GM18907 (cell line): ENCODE measurements at regions not wholly inside any gene's neighbourhood (a gene's known extent, or its start where the extent isn't known, plus 50 kb on each side); places are given as distances from the start of the nearest gene placed in this dataset.
"Not testable (repeated sequence)": the region's sequence is repeated elsewhere in the genome, so short reads cannot be mapped to it uniquely, and the experiment has no call there.

Experiments
- ATAC-seq: cut with Tn5 transposase; IDR thresholded peaks from one replicate; pipeline ENCODE4 v1.9.1; 2021; ENCODE audit warnings: mild to moderate bottlenecking, moderate library complexity; ENCODE audit not compliant: unreplicated experiment

GRCh38 chr9:88831713-88832407 is 159.4 kb upstream of the S1PR3 start:
- no peak for ATAC-seq

GRCh38 chr9:88833946-88834345 is 157.3 kb upstream of the S1PR3 start:
- no peak for ATAC-seq

DNA sequence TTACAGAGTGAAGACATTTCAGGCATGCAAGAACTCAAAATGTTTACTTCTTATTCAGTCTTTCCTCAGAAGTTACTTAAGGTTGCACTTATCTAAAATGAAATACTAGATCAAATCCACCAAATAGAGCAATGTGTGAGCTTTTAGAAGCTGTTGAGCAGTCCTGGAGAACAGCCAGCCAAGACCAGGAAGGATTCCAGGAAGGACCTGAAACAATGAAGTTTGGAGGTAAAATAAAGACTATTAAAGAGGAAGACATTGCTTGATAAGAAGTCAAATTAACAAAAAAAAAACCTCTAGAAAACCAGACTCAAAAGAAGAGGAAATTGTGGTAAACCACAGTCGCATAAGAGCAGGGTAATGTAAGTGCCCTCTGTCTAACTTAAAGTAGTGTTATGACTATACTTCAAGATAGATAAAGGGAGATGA is 156.2 kb upstream of the S1PR3 start:
- ATAC-seq, result peak; percentile 92

DNA sequence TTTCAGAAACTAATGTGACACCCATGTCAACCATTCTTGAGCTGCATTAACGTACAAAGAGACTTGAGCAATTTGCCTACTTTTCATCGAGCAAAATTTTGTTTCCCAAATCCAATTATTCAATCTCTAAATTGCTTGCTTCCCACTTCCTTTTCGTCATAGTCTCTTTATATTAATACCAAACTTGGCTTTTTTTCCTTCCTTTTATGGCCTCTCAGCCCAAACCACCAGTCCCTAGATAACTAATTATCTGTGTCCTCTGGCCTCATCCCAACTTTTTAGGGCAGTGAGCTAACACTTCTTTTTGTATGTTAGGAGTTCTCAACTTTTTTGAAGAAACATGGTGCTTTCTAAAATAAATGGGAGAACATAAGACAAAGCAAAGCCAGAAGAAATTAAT is 155.5 kb upstream of the S1PR3 start:
- no peak for ATAC-seq

DNA sequence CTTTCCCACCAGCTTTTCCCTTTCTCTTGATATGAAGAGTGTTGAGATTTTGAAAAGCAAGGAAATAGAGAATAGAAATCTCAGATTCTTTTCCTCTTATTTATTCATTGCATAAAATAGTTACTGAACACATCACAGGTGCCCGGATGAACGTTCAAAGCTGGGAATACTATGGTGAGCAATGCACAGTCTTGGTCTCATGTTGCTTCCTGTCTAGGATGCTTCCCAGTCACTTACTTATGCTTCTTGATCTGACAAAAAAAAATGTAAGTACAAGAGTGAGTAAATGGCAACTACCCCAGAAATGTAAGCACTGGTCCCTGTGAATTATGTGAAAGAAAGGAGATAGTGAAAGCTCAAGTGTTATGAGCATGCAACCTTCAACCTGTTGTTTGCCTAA is 153.5 kb upstream of the S1PR3 start:
- no peak for ATAC-seq

DNA sequence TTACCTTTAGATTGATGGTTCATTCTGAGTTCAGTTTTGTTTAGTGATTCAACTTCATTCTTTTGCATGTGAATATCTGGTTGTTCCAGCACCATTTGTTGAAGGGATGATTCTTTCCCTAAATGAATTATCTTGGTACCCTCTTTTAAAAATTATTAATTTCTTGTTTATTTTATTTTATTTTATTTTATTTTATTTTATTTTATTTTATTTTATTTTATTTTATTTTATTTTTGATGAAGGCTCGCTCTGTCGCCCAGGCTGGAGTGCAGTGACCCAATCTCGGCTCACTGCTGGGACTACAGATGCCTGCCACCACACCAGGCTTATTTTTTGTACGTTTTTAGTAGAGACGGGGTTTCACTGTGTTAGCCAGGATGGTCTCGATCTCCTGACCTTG is 141.4 kb upstream of the S1PR3 start:
- not testable (repeated sequence) for ATAC-seq

- ATAC-seq, result no peak
Observed at GRCh38 chr9:88852794-88853193, 138.5 kb upstream of the S1PR3 start.

- ATAC-seq, result no peak
Observed at GRCh38 chr9:88870627-88871026, 120.6 kb upstream of the S1PR3 start.

DNA sequence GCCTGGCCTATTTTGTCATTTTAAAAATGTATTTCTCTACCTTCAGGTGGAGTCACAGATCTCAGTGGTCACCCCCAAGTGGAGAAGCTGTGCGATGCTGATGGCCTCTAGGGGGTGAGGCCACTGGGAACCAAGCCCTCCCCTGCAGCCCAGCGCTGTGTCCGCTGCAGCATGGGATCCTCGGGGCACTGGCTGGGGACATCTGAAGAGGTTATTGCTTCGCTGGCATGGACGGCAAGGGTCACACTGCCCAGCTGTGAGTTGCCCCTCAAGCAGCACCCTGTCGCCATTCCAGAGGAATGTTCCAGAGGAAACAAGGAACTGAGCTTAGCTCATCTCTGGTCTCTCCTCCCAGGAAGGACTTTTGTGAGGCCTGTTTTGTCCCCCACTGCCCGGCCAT is 119.6 kb upstream of the S1PR3 start:
- ATAC-seq, result no peak

DNA sequence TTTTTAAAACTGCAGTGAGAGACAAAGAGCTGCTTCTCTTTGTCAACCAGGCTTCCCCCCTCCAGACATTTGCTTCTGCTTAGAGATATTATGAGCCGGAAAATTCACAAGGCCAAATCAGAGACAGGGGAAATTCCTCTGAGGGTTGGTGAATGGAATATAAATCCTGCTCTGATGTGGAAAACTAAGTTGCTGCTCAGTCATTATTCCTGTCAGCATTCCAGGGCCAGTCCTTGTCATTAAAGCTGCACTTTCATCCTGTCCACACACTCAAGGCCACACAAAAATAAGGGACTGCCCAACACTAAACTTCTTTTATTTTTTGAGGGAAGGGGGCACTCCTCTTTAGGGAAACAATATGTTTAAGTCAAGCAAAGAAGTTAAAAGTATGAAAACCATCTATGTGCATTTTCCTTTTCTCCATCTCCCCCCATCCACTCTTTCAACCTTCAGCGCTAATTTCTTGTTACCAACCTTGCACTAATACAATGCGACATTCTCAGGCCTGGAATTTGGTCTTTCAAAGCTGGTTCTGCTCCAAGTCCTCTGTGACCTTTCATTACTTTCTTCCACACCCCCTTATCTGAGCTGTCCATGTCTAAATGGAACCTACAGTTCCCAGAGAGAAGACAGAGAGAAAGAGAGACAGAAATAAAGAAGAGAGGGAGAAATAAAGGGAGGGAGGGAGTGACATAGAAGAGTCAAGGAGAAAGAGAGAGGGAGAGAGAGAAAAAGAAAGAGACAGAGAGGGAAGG is 118.9 kb upstream of the S1PR3 start:
- no peak for ATAC-seq

DNA sequence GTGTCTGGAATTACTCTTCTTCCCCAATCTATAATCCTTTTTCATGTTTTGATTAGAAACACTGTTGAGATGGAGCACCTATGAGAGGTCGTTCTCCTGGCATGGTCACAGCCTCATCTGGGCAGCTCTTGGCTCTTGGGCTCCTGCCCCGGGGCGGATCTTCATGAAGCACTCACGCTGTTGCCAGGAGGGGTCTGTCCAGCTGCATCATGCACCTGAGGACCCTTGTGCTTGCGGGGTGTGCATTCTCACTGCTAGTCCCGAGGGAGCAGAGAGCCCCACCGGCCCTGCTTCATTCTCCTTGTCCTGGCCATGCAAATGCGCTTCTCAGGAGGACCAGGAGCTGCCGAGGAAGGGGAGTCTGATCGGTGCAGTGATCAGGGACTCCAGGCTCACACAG is 117.6 kb upstream of the S1PR3 start:
- ATAC-seq, result no peak

DNA sequence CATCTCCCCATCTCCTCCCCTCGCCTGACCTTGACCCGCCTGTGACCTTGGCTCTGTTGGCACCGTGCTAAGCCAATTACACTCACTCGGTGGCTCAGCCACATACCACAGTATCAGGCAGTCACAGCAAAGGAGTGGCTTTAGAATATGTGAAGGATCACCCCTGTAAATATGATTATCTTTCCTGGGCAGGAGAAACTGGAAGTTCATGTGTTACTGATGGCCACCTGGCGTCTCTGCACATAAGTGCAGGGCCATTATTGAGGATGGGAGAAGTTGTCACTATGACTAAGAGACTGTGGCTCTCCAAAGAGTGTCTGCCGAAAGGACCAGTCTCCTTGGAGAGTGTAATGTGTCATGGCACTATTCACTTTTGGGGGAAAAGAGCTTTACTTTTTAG is 116.9 kb upstream of the S1PR3 start:
- ATAC-seq, result no peak

- no peak for ATAC-seq
Observed at GRCh38 chr9:88875400-88876120, 115.7 kb upstream of the S1PR3 start.

DNA sequence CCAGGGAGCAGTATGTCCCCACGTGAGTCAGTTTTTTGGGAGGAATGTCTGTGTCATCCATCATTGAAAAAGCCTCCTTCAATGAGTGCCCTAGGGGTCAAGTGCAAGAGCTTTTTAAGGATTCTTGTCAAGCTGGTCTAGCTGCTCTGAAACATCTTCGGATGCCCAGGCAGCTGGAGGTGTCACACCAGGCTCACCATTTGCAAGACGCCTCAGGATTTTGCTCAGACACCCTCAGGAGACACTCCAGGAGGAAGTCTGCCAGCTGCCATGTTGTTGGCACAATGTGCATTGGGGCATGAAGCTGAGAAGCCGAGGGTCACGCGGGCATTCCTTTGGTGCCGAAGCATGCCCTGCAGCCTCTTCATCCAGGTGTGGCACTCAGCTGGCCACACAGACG is 111.1 kb upstream of the S1PR3 start:
- no peak for ATAC-seq

DNA sequence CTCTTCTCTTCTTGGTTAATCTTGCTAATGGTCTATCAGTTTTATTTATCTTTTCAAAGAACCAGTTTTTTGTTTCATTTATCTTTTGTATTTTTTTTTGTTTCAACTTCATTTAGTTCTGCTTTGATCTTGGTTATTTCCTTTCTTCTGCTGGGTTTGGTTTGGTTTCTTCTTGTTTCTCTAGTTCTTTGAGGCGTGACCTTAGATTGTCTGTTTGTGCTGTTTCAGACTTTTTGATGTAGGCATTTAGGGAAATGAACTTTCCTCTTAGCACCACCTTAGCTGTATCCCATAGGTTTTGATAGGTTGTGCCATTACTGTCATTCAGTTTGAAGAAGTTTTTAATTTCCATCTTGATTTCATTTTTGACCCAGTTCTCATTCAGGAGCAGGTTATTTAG is 107.0 kb upstream of the S1PR3 start:
- ATAC-seq, result not testable (repeated sequence)

DNA sequence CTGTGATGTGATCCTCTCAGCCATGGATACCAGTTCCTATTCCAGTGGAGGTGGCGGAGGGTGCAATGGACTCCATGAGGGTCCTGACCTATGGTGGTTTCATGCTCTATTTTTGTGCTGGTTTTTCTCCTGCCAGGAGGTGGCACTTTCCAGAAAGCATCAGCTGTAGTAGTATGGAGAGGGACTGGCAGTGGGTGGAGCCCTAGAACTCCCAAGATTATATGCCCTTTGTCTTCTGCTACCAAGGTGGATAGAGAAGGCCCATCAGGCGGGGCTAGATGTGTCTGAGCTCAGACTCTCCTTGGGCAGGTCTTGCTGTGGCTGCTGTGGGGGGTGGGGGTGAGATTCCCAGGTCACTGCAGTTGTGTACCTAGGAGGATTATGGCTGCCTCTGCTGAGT is 104.5 kb upstream of the S1PR3 start:
- not testable (repeated sequence) for ATAC-seq

DNA sequence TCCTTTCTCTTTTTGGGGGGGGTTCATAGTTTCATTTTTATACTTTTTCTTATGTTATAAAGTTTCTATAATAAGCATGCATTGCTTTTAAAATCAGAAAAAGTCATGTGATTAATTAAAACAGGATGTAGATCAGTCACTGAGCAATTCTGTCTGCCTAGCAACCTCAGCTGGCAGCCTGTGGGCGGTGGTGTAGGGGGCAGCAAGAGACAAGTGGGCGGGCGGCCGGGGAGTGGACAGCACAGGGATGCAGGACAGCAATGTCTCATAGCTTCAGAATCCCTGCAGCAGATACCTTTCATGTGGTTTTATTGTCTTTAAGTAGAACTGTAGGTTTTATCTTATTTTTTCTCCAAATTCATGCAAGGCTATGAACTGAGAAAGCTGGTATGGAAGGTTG is 101.9 kb upstream of the S1PR3 start:
- no peak for ATAC-seq

- no peak for ATAC-seq
Observed at GRCh38 chr9:88890546-88890945, 100.7 kb upstream of the S1PR3 start.

DNA sequence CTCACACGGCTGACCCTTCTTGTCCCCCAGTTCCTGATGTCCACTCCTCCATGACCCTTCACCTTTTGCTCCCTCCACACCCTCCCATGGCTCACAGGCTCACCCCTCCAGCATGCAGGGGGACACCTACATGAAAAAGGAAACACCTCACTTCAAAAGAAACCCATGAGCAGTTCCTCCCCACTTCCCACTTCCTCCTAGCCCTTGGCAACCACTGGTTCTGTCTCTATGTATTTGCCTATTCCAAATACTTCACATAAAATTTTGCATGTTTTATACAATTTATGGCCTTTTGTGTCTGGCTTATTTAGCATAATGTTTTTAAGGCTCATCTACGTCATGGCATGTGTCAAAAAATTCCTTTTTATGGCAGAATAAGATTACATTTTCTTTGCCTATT is 100.2 kb upstream of the S1PR3 start:
- no peak for ATAC-seq

GRCh38 chr9:88892724-88893123 is 98.5 kb upstream of the S1PR3 start:
- ATAC-seq, result no peak

DNA sequence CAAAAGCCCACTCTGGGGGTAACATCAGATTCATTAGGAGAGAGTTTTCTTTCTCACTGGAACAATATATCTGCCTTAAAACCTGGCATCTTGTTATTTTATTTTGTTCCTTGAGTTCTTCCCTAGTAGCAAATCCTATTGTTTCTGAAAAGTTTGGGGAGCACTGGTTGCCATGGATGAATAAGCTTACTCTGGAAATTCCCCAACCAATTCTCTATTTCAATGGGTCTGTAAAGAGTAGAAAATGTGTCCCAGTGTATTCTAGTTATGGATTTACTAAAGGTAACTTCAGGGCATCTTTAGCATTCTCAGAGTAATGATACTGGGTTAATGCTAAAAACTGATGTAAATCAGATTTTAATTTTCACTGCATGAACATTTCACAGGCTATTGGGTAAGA is 94.2 kb upstream of the S1PR3 start:
- ATAC-seq, result no peak
